A172 (cell line): ENCODE measurements at regions not wholly inside any gene's neighbourhood (a gene's known extent, or its start where the extent isn't known, plus 50 kb on each side); places are given as distances from the start of the nearest gene placed in this dataset.
"Not testable (repeated sequence)": the region's sequence is repeated elsewhere in the genome, so short reads cannot be mapped to it uniquely, and the experiment has no call there.

Source experiments
- DNase-seq: peaks from one replicate; pipeline ENCODE4 v3.0.0-alpha.2; 2015; ENCODE audit warnings: low spot score

- DNase-seq, result peak; percentile 96
Observed at GRCh38 chr21:35400233-35400939, 351.3 kb upstream of the RUNX1 start.

- peak; percentile 32 for DNase-seq
Observed at GRCh38 chr21:35399706-35400105, 350.6 kb upstream of the RUNX1 start.

- peak; percentile 59 for DNase-seq
Observed at GRCh38 chr21:35399002-35399530, 350.0 kb upstream of the RUNX1 start.

GRCh38 chr21:35398346-35398982 is 349.4 kb upstream of the RUNX1 start:
- DNase-seq, result peak; percentile 53

DNA sequence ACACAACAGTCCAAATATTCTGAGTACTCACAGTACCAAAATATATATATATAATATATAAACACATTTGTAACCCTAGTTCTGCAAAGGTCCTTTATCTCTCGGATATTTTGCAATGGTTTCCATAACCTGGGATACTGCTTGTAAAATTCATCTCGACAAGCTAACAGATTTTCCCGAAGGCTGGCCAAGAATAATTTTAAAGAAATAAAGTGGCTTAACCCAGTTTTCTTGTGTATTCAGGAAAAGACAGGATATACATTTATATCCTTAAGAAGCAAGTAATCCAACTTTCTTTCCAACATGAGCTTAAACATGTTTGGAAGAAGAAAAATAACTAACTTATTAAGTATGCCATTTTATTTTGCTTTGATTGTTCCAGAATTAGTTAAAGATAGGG is 348.7 kb upstream of the RUNX1 start:
- DNase-seq, result no peak

DNA sequence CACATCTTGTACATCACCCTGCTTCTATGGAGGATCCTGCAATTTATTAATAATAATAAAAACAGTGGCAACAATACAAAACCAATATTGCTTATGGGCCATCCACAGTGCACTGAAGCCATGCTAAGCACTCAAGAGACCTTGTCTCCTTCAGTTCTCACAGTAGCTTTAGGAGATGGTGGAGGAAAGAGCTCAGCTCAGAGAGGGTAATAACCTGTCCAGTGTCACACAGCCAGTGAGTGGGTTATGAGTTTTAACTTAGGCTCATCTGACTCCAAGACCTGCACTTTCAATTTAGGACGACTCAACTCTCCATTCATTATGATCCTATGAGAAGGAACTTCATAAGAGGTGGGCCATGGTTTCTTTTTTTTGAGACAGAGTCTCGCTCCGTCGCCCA is 347.6 kb upstream of the RUNX1 start:
- DNase-seq, result no peak

GRCh38 chr21:35395728-35396127 is 346.6 kb upstream of the RUNX1 start:
- DNase-seq, result peak; percentile 74

DNA sequence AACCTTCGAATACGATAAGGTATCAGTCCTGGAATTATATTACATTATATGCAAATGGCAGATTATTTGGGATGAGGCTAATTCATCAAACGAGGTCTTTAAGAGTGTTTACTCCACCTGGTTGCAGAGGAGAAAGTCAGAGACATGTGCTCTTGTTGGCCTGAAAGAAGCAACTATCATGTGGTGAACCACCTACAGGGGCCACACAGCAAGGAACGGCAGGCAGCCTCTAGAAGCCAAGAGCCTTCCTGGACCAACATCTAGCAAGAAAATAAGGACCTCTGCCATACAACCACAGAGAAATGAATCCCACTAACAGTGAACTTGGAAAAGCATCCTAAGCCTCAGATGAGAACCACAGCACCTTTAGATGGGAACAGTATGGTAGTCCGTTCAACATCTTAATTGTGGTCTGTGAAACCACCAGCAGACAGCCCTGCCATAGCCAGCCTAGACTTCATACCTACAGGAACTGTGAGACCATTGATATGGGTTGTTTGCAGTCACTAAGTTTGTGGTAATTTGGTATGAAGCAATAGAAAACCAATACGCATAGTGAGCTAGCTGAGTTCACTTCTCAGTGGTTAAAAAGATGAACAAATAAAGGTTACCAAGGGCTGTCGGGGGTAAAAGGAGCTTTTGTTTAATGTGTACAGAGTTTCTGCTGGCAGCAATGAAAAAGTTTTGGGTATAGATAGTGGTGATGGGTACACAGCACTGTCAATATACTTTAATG is 345.7 kb upstream of the RUNX1 start:
- DNase-seq, result no peak

DNA sequence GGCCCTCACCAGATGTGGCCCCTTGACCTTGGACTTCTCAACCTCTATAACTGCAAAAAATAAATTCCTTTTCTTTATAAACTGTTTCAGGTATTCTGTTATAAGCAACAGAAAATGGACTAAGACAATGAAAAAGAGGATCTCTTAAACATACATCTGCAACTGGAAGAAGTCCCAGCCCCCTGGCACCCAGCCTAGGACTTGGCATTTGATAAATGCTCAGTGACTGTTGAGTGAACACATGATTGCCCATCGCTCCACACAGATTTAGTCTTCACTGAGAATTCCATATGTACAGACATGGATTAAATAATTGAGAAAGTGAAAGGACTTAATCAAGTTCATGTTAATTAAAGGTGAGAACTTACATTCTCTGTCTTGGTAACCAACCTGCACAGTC is 344.9 kb upstream of the RUNX1 start:
- peak; percentile 36 for DNase-seq

DNA sequence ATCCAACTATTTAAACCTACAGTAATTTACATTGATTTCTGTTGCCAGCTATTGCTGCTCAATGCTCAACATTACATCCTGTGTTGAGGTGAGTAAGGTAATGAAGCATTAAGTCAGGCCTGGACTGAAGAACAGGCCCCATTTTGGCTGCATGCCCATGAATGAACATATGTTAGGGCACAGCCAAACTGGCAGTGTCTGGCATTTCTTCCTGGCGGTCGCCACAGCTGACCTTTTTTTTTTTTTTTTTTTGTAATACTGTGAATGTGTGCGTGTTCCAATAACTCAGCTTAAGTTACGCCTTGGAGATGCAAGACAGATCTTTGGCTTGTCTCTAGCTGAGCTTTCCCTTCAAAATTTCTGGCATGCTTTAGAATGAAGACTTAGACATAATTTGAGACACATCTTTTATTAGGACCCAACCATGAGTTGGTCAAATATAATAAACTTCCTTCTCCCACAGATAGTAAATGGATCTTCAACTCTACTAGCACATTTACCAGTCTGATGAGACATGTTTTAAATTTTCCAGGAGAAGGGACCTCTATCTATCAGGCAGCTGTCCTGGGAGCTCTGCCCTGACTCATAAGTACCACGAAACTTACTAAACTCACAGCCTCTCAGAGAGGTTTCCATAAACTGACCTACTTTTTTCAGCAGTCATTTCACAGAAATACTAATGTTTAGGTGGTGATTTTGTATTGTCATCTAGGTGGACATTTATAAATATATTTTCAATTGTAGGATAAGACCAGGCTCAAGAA is 341.1 kb upstream of the RUNX1 start:
- no peak for DNase-seq

- DNase-seq, result no peak
Observed at GRCh38 chr21:35386491-35387079, 337.5 kb upstream of the RUNX1 start.

DNA sequence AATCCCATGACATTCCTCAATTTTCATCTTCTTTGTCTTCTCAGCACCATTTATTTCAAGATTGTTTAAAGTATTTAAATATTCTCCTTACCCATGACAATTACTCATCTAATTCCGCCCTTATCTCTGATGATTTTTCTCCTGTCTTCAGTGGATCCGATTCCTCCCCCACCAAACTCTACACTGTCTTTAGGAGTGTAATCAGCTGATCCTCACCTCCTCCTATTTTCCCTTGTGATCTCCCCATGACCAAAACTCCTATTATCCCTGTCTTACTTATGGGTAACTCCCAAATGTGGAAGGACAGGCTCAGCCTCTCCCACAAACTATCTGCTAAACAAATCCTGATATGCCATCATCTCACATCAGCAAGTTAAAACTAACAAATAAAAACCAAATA is 335.3 kb upstream of the RUNX1 start:
- no peak for DNase-seq

GRCh38 chr21:35382696-35383095 is 333.6 kb upstream of the RUNX1 start:
- DNase-seq, result peak; percentile 65

- no peak for DNase-seq
Observed at GRCh38 chr21:35381743-35382310, 332.7 kb upstream of the RUNX1 start.

DNA sequence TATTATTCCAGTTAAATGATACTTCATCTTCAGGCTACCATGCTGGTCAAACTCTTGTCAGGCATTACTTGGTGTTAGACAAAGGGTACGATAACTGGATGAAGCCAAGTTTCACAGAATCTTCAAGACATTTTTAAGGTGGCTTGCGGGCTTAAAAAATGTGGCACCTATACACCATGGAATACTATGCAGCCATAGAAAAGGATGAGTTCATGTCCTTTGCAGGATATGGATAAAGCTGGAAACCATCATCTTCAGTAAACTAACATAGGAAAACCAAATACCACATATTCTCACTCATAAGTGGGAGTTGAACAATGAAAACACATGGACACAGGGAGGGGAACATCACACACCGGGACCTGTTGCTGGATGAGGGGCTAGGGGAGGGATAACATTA is 331.2 kb upstream of the RUNX1 start:
- DNase-seq, result not testable (repeated sequence)

DNA sequence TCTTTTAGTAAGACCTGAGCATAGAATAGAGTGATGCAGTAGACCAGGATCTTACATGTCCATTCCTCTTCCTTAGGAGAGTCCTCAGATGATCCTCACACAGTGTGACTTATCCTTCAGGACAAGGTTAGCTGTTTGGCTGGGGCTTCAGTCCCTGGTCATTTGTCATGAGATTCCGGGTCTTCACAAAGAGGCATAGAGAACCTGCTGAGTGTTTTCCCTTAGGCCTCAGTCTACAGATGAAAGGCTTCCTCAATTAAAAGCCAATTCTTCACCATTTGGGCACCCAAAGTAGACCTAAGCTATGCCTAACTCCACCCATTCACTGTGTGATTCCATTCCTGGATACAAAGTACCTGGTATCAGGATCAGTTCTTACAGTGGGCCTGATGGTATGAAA is 329.8 kb upstream of the RUNX1 start:
- DNase-seq, result no peak

DNA sequence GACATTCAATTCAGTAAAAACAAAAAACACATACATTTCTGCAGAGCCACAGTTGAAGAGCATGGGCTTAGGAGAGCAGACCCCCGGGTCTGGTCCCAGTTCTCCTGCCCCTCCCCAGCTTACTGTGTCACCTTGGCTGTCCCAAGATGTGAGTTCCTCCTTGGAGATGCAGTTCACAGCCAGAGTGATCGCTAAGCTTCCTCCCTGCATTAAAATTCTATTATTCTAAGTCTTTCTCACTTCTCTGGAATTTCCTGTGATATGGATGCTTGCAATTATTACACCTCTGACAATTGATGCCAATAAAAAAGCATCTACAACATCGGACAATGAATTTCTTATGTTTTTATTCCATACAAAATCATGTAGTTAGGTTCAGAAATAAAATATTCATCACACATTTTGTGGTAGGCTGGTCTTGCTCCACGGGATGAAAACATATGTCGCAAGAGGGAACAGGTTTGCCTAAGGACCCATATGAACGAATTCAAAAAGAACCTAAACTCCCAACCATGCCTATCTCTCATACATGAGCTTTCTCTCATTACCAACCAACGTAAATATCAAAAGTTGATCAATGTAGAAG is 328.5 kb upstream of the RUNX1 start:
- DNase-seq, result peak; percentile 75

GRCh38 chr21:35376406-35377135 is 327.5 kb upstream of the RUNX1 start:
- peak; percentile 45 for DNase-seq

DNA sequence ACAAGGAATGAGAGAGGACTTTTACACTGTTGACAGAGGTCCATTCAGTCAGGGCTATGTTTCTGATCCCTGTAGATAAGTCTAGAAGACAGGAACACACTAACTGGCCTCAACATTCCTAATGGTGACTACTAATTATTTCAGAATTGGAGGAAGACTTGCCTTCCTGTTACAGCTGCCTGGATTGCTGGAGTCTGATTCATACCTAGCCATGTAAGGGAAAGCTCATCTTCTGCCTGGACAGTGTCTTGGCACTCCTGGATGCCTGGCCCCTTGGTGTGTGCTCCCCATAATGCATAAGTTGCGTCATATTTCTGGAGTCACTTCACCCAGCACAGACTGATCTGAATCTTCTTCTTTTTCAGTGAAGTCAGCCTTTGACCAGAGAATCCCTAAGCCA is 326.0 kb upstream of the RUNX1 start:
- peak; percentile 71 for DNase-seq

GRCh38 chr21:35373998-35374397 is 324.9 kb upstream of the RUNX1 start:
- DNase-seq, result no peak
